HG03521 (cell line): ENCODE measurements at regions not wholly inside any gene's neighbourhood (a gene's known extent, or its start where the extent isn't known, plus 50 kb on each side); places are given as distances from the start of the nearest gene placed in this dataset.
A peak's percentile ranks its signal among the peaks of the same experiment; 100 is the strongest.
"Not testable (repeated sequence)": the region's sequence is repeated elsewhere in the genome, so short reads cannot be mapped to it uniquely, and the experiment has no call there.

Experiments
- ATAC-seq: cut with Tn5 transposase; IDR thresholded peaks from one replicate; pipeline ENCODE4 v1.9.1; 2021; ENCODE audit warnings: mild to moderate bottlenecking, moderate library complexity; ENCODE audit not compliant: unreplicated experiment

- ATAC-seq, result not testable (repeated sequence)
These were observed 51.1 kb upstream of the BNC1 start for GRCh38 chr15:83335542-83335941.

GRCh38 chr15:83339396-83339795, 54.9 kb upstream of the BNC1 start:
- no peak for ATAC-seq

- ATAC-seq, result no peak
These were observed 55.6 kb upstream of the BNC1 start for GRCh38 chr15:83340087-83340486.

GRCh38 chr15:83346342-83346741, 61.9 kb upstream of the BNC1 start:
- no peak for ATAC-seq

GRCh38 chr15:83352119-83352518, 67.7 kb upstream of the BNC1 start:
- ATAC-seq, result no peak

- ATAC-seq, result no peak
These were observed 72.3 kb upstream of the BNC1 start for GRCh38 chr15:83356501-83357399.

- no peak for ATAC-seq
These were observed 74.6 kb upstream of the BNC1 start for GRCh38 chr15:83358972-83359564.

GRCh38 chr15:83362706-83363105, 78.2 kb upstream of the BNC1 start:
- no peak for ATAC-seq

GRCh38 chr15:83364501-83364900, 80.0 kb upstream of the BNC1 start:
- ATAC-seq, result no peak

GRCh38 chr15:83365370-83365938, 81.0 kb upstream of the BNC1 start:
- no peak for ATAC-seq

GRCh38 chr15:83372434-83372891, 74.7 kb upstream of the SH3GL3 start:
- ATAC-seq, result no peak

- no peak for ATAC-seq
These were observed 68.1 kb upstream of the SH3GL3 start for GRCh38 chr15:83378921-83379578.

GRCh38 chr15:83379579-83379959, 67.6 kb upstream of the SH3GL3 start:
- ATAC-seq, result no peak

GRCh38 chr15:83380059-83380458, 67.1 kb upstream of the SH3GL3 start:
- ATAC-seq, result no peak

GRCh38 chr15:83380682-83381081, 66.5 kb upstream of the SH3GL3 start:
- peak; percentile 70 for ATAC-seq

- not testable (repeated sequence) for ATAC-seq
These were observed 63.5 kb upstream of the SH3GL3 start for GRCh38 chr15:83383608-83384139.

GRCh38 chr15:83396101-83396500, 51.0 kb upstream of the SH3GL3 start:
- ATAC-seq, result no peak
